H1 (cell line): ENCODE measurements at regions not wholly inside any gene's neighbourhood (a gene's known extent, or its start where the extent isn't known, plus 50 kb on each side); places are given as distances from the start of the nearest gene placed in this dataset.

ENCODE experiments used
- CTCF ChIA-PET: fragments of 300-600 bp; sonication (Branson Sonifier 250); formaldehyde crosslinking; loops from one replicate; lab custom pipeline; 2021; ENCODE audit not compliant: partially characterized antibody; lab: Charles Lee
- POLR2A ChIA-PET: fragments of 300-600 bp; sonication (Branson Sonifier 250); formaldehyde crosslinking; loops from one replicate; lab custom pipeline; 2021; ENCODE audit warnings: inconsistent platforms; ENCODE audit not compliant: partially characterized antibody; lab: Charles Lee
- DNase-seq, 2 experiments: peaks; one replicate each; pipeline versions ENCODE4 v3.0.0 to v3.0.0-alpha.2; 2010 to 2022; ENCODE audit warnings: low spot score in 2 of 2, low read depth in 1 of 2, mixed read lengths in 1 of 2
- FAIRE-seq: peaks from 2 replicates; lab custom pipeline; 2011; peaks lifted over from hg19 to GRCh38; lab: Jason Lieb, UNC
- H2AFZ ChIP-seq: 2 replicates; pipeline ENCODE4 v1.8.1; 2012; ENCODE audit warnings: low read length, inconsistent platforms
- H2AK5ac ChIP-seq: 2 replicates; pipeline ENCODE4 v1.6.1; 2013; ENCODE audit warnings: low read depth, low read length
- H2BK120ac ChIP-seq: replicated peaks from 2 replicates; pipeline ENCODE3; 2013; ENCODE audit warnings: low read depth, low read length, inconsistent platforms
- H2BK12ac ChIP-seq: 2 replicates; pipeline ENCODE4 v1.6.1; 2013; ENCODE audit warnings: low read depth, low read length
- H2BK15ac ChIP-seq: 2 replicates; pipeline ENCODE4 v1.6.1; 2013; ENCODE audit warnings: low read length
- H2BK20ac ChIP-seq: 2 replicates; pipeline ENCODE4 v1.6.1; 2013; ENCODE audit warnings: low read length
- H2BK5ac ChIP-seq: 2 replicates; pipeline ENCODE4 v1.6.1; 2013; ENCODE audit warnings: low read depth, low read length
- H3K14ac ChIP-seq: 2 replicates; pipeline ENCODE4 v1.6.1; 2013; ENCODE audit warnings: inconsistent platforms; ENCODE audit not compliant: insufficient read length
- H3K18ac ChIP-seq: 2 replicates; pipeline ENCODE4 v1.6.1; 2013; ENCODE audit warnings: low read length; ENCODE audit errors: extremely low read depth
- H3K23ac ChIP-seq: 2 replicates; pipeline ENCODE4 v1.6.1; 2013; ENCODE audit warnings: inconsistent platforms; ENCODE audit not compliant: insufficient read length
- H3K23me2 ChIP-seq: 2 replicates; pipeline ENCODE4 v1.6.1; 2013; ENCODE audit warnings: low read depth, low read length
- H3K27ac ChIP-seq: 2 replicates; pipeline ENCODE4 v1.6.1; 2011; ENCODE audit warnings: low read depth, low read length, inconsistent platforms
- H3K27me3 ChIP-seq, 4 experiments: replicated peaks in 1 of 4; 1 replicate in 1 of 4; 2 replicates in 3 of 4; pipeline versions ENCODE4 v1.6.1 to v1.8.1; 2011 to 2013; ENCODE audit warnings: low read length in 3 of 4, mild to moderate bottlenecking in 3 of 4, inconsistent platforms in 2 of 4, mixed read lengths in 2 of 4, moderate library complexity in 1 of 4; ENCODE audit not compliant: control insufficient read depth in 3 of 4, insufficient read depth in 3 of 4; ENCODE audit errors: extremely low read depth in 1 of 4
- H3K36me3 ChIP-seq, 4 experiments: 2 replicates each; pipeline versions ENCODE4 v1.6.1 to v1.8.1; 2011 to 2013; ENCODE audit warnings: mild to moderate bottlenecking in 4 of 4, low read length in 3 of 4, moderate library complexity in 2 of 4, control low read depth in 1 of 4, inconsistent platforms in 1 of 4; ENCODE audit not compliant: insufficient read depth in 4 of 4, control insufficient read depth in 2 of 4
- H3K4ac ChIP-seq: replicated peaks from 2 replicates; pipeline ENCODE3; 2013; ENCODE audit warnings: low read length, low read depth, mixed read lengths, inconsistent platforms; ENCODE audit not compliant: insufficient read length
- H3K4me1 ChIP-seq, 4 experiments: replicated peaks in 1 of 4; 1 replicate in 1 of 4; 2 replicates in 3 of 4; pipeline versions ENCODE4 v1.6.1 to v1.8.1; 2011 to 2013; ENCODE audit warnings: low read length in 3 of 4, inconsistent platforms in 2 of 4, mixed read lengths in 1 of 4; ENCODE audit not compliant: insufficient read depth in 4 of 4, control insufficient read depth in 3 of 4
- H3K4me2 ChIP-seq, 2 experiments: 2 replicates each; pipeline versions ENCODE4 v1.6.1 to v1.8.1; 2011 to 2013; ENCODE audit warnings: low read depth in 2 of 2, low read length in 2 of 2, control low read depth in 1 of 2, inconsistent platforms in 1 of 2, mild to moderate bottlenecking in 1 of 2; ENCODE audit not compliant: insufficient read depth in 1 of 2
- H3K4me3 ChIP-seq, 4 experiments: fragments of 200-600, 300-600 bp in 1 of 4; sonication (generic), shearing (Covaris generic), sonication (Bioruptor Twin) in 1 of 4; 2 replicates each; pipeline versions ENCODE4 v1.5.1 to v1.8.1; 2011 to 2016; ENCODE audit warnings: low read length in 4 of 4, low read depth in 3 of 4, control low read depth in 2 of 4, inconsistent platforms in 2 of 4, mild to moderate bottlenecking in 2 of 4, mixed read lengths in 1 of 4, moderate library complexity in 1 of 4; ENCODE audit not compliant: insufficient read depth in 2 of 4; ENCODE audit errors: extremely low read depth in 1 of 4
- H3K56ac ChIP-seq: replicated peaks from 2 replicates; pipeline ENCODE3; 2013; ENCODE audit warnings: low read depth, mild to moderate bottlenecking, mixed read lengths, low read length, inconsistent platforms; ENCODE audit not compliant: insufficient read length
- H3K79me1 ChIP-seq: 2 replicates; pipeline ENCODE4 v1.6.1; 2013; ENCODE audit warnings: low read depth, low read length, control low read depth
- H3K79me2 ChIP-seq, 2 experiments: 2 replicates each; pipeline versions ENCODE4 v1.6.1 to v1.8.1; 2012 to 2013; ENCODE audit warnings: low read length in 2 of 2, mild to moderate bottlenecking in 2 of 2, inconsistent platforms in 1 of 2; ENCODE audit not compliant: insufficient read depth in 2 of 2, control insufficient read depth in 1 of 2
- H3K9ac ChIP-seq, 4 experiments: replicated peaks in 1 of 4; 1 replicate in 1 of 4; 2 replicates in 3 of 4; pipeline versions ENCODE4 v1.6.1 to v1.8.1; 2011 to 2013; ENCODE audit warnings: low read depth in 3 of 4, low read length in 3 of 4, control low read depth in 2 of 4, mild to moderate bottlenecking in 2 of 4, moderate library complexity in 2 of 4, inconsistent platforms in 1 of 4; ENCODE audit errors: extremely low read depth in 1 of 4
- H3K9me3 ChIP-seq, 2 experiments: 2 replicates each; pipeline versions ENCODE4 v1.6.1 to v1.8.1; 2012 to 2013; ENCODE audit warnings: mild to moderate bottlenecking in 2 of 2, moderate library complexity in 2 of 2, control low read depth in 1 of 2, inconsistent platforms in 1 of 2, low read depth in 1 of 2, low read length in 1 of 2, mixed read lengths in 1 of 2; ENCODE audit not compliant: insufficient read depth in 2 of 2
- H4K20me1 ChIP-seq, 2 experiments: replicated peaks in 1 of 2; 2 replicates each; pipeline versions ENCODE3 to v1.8.1; 2011 to 2013; ENCODE audit warnings: inconsistent platforms in 2 of 2, low read length in 2 of 2, mild to moderate bottlenecking in 1 of 2; ENCODE audit not compliant: insufficient read depth in 2 of 2, control insufficient read depth in 1 of 2
- H4K5ac ChIP-seq: 2 replicates; pipeline ENCODE4 v1.6.1; 2013; ENCODE audit warnings: low read length, low read depth, mixed read lengths, inconsistent platforms; ENCODE audit not compliant: insufficient read length
- H4K8ac ChIP-seq: 2 replicates; pipeline ENCODE4 v1.8.0; 2013; ENCODE audit warnings: mild to moderate bottlenecking, moderate library complexity, low read length, inconsistent platforms; ENCODE audit not compliant: insufficient read depth; ENCODE audit errors: extremely low read depth
- H4K91ac ChIP-seq: replicated peaks from 2 replicates; pipeline ENCODE3; 2013; ENCODE audit warnings: low read length, mixed read lengths, inconsistent platforms; ENCODE audit not compliant: insufficient read length
- BRCA1 ChIP-seq: IDR thresholded peaks from 2 replicates; pipeline ENCODE4 v1.6.1; 2012; ENCODE audit warnings: low read depth, low read length, improper control_type of control experiment
- CEBPB ChIP-seq: IDR thresholded peaks from 2 replicates; pipeline ENCODE4 v1.6.1; 2012; ENCODE audit warnings: low read depth, low read length
- EZH2 ChIP-seq: fragments of 200-600 bp; sonication (generic); IDR thresholded peaks from 2 replicates; pipeline ENCODE4 v1.7.1; 2012; ENCODE audit warnings: low read depth, mild to moderate bottlenecking, moderate library complexity, low read length, inconsistent platforms; ENCODE audit not compliant: severe bottlenecking
- GABPA ChIP-seq: IDR thresholded peaks from 2 replicates; pipeline ENCODE4 v1.6.1; 2011; ENCODE audit warnings: mild to moderate bottlenecking, low read length, moderate library complexity, borderline replicate concordance; ENCODE audit not compliant: insufficient read depth
- HDAC6 ChIP-seq: IDR thresholded peaks from one replicate; pipeline ENCODE4 v1.7.1; 2012; ENCODE audit warnings: low read depth, mild to moderate bottlenecking, inconsistent platforms, low read length, moderate library complexity
- JUN ChIP-seq: IDR thresholded peaks from 2 replicates; pipeline ENCODE4 v1.6.1; 2011; ENCODE audit warnings: low read depth, mild to moderate bottlenecking, improper control_type of control experiment, low read length
- POLR2A ChIP-seq, 2 experiments: IDR thresholded peaks; 1 replicate in 1 of 2; 2 replicates in 1 of 2; pipeline ENCODE4 v1.6.1; 2011; ENCODE audit warnings: low read depth in 2 of 2, low read length in 2 of 2, mild to moderate bottlenecking in 2 of 2; ENCODE audit errors: control extremely low read depth in 1 of 2
- RAD21 ChIP-seq, 2 experiments: IDR thresholded peaks in 1 of 2; conservative IDR thresholded peaks in 1 of 2; 2 replicates each; pipeline ENCODE4 v1.6.1; 2011; ENCODE audit warnings: low read depth in 2 of 2, low read length in 2 of 2, improper control_type of control experiment in 1 of 2, inconsistent platforms in 1 of 2, mild to moderate bottlenecking in 1 of 2, moderate library complexity in 1 of 2
- RFX5 ChIP-seq: IDR thresholded peaks from 2 replicates; pipeline ENCODE4 v1.6.1; 2011; ENCODE audit warnings: low read depth, low read length, improper control_type of control experiment, borderline replicate concordance
- SIN3A ChIP-seq, 2 experiments: IDR thresholded peaks in 1 of 2; conservative IDR thresholded peaks in 1 of 2; 2 replicates each; pipeline ENCODE4 v1.6.1; 2011 to 2012; ENCODE audit warnings: low read length in 2 of 2, improper control_type of control experiment in 1 of 2, low read depth in 1 of 2, mild to moderate bottlenecking in 1 of 2
- SRF ChIP-seq: IDR thresholded peaks from 2 replicates; pipeline ENCODE4 v1.6.1; 2011; ENCODE audit warnings: mild to moderate bottlenecking, low read depth, low read length, moderate library complexity
- TAF7 ChIP-seq: optimal IDR thresholded peaks from 2 replicates; pipeline ENCODE3; 2011; ENCODE audit warnings: low read depth, mild to moderate bottlenecking, inconsistent platforms, low read length, moderate library complexity, borderline replicate concordance
- TCF12 ChIP-seq: IDR thresholded peaks from 2 replicates; pipeline ENCODE4 v1.6.1; 2011; ENCODE audit warnings: low read depth, mild to moderate bottlenecking, low read length
- YY1 ChIP-seq: IDR thresholded peaks from 2 replicates; pipeline ENCODE4 v1.6.1; 2011; ENCODE audit warnings: low read depth, mild to moderate bottlenecking, low read length
- TF ChIP-seq, protein P1 (sequence below): IDR thresholded peaks from 2 replicates; pipeline ENCODE4 v1.6.1; 2012; ENCODE audit warnings: low read length, inconsistent platforms

DNA sequence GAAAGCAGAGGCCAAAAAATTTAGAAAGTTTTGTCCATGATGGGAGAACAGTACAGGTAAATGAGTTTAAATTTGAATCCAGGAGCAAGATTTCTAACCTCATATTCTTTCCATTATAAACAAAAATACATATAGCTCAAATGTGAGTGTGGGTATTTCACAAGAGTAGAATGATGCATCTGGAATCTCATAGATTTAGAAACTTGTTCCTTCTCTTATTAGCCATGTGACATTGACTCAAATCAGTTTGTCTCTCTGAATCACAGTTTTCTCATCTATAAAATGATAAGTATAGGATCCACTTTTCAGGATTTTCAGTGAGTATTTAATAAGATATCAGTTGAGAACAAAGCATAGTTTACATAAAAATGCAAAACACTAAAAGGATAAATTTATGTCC lies 436.3 kb upstream of the PAPPA start:
- Histone ChIP-seq H3K79me2 (no peaks in the 10 kb centered on the region), H2BK20ac (no peak overlapping the region), H3K4me2 (no peak overlapping the region), H3K79me1 (no peaks in the 10 kb centered on the region), H2BK5ac (no peak overlapping the region), H3K23ac (no peak overlapping the region), H3K9ac (no peak overlapping the region), H3K4me3 (no peak overlapping the region), H3K14ac (no peak overlapping the region), H4K91ac (no peak overlapping the region), H4K20me1 (no peaks in the 10 kb centered on the region), H3K36me3 (no peaks in the 10 kb centered on the region), H3K23me2 (no peaks in the 10 kb centered on the region), H3K9me3 (no peaks in the 10 kb centered on the region), H3K4ac (no peak overlapping the region), H4K8ac (no peak overlapping the region), H3K27ac (no peak overlapping the region), H2AK5ac (no peak overlapping the region), H2BK15ac (no peak overlapping the region), H4K5ac (no peak overlapping the region), H2AFZ (no peak overlapping the region), H3K56ac (no peak overlapping the region), H3K18ac (no peak overlapping the region), H2BK120ac (no peak overlapping the region), H3K4me1 (no peaks in the 10 kb centered on the region), H2BK12ac (no peak overlapping the region), H3K27me3 (no peaks in the 10 kb centered on the region)
- DNase-seq: no peak
- ChIA-PET CTCF (interaction anchor here (1.5 kb wide), 1 partner anchor 124 kb away, joined by 5 read pairs; no protein-coding TSS in a partner anchor), POLR2A (no interaction called here)
- no peak for FAIRE-seq
- TF ChIP-seq TCF12 (no peak), SIN3A (conservative IDR thresholded peaks at IDR 0.05 in 1 of 2, IDR thresholded peaks at IDR 0.05 in 1 of 2; ENCODE audit: low read depth in 1 of 2, low read length in 2 of 2) (no peak), GABPA (no peak), POLR2A (IDR thresholded peaks at IDR 0.05; ENCODE audit: control extremely low read depth in 1 of 2, low read depth in 2 of 2, low read length in 2 of 2) (no peak), JUN (no peak), RAD21 (IDR thresholded peaks at IDR 0.05 in 1 of 2, conservative IDR thresholded peaks at IDR 0.05 in 1 of 2; ENCODE audit: low read depth in 2 of 2, low read length in 2 of 2) (no peak), YY1 (no peak), TAF7 (no peak), EZH2 (no peak), HDAC6 (no peak), SRF (no peak), BRCA1 (no peak), CEBPB (no peak), RFX5 (no peak)
- TF ChIP-seq, protein P1, sequence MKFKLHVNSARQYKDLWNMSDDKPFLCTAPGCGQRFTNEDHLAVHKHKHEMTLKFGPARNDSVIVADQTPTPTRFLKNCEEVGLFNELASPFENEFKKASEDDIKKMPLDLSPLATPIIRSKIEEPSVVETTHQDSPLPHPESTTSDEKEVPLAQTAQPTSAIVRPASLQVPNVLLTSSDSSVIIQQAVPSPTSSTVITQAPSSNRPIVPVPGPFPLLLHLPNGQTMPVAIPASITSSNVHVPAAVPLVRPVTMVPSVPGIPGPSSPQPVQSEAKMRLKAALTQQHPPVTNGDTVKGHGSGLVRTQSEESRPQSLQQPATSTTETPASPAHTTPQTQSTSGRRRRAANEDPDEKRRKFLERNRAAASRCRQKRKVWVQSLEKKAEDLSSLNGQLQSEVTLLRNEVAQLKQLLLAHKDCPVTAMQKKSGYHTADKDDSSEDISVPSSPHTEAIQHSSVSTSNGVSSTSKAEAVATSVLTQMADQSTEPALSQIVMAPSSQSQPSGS: no peak
